Adrenal gland (tissue), 5 donors: ENCODE measurements at regions not wholly inside any gene's neighbourhood (a gene's known extent, or its start where the extent isn't known, plus 50 kb on each side); places are given as distances from the start of the nearest gene placed in this dataset.

Experiments
- POLR2A ChIP-seq, 2 donors: fragments of 450-650 bp; IDR thresholded peaks; one replicate each; pipeline ENCODE4 v1.6.1; 2017; ENCODE audit warnings: antibody characterized with exemption in 2 of 2, mild to moderate bottlenecking in 2 of 2, moderate library complexity in 1 of 2
- TF ChIP-seq, protein P1 (sequence below), 6 experiments: fragments of 450-650 bp in 4 of 6; fragments of 200-600 bp in 2 of 6; sonication (generic) in 1 of 6; IDR thresholded peaks; 1 replicate in 5 of 6; 2 replicates in 1 of 6; pipeline versions ENCODE4 v1.5.1 to v1.8.0; 2016 to 2021; ENCODE audit warnings: antibody characterized with exemption in 6 of 6, mild to moderate bottlenecking in 2 of 6, moderate library complexity in 1 of 6
- donor health status: DM: no; HTN: no; CAD: no.

DNA sequence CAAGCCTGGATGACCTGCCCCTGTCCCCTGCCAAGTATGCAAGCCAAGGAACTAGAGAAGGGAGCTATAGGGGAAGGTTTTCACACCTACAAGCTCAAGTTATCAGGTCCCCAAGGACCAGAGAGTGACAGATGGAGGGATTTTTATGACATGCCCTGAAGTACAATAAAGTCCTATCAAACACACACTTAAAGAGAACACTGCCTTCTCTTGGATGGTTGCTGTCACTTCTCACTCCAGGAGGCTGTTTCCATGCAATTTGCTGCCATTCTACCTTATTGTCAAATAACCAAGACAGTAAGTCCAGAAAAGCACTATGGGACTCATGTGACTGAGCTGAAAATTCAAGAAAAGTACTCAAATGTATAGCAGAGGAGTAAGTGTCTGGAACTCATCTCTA, 76.6 kb upstream of the DDX18 start:
- TF ChIP-seq, protein P1, sequence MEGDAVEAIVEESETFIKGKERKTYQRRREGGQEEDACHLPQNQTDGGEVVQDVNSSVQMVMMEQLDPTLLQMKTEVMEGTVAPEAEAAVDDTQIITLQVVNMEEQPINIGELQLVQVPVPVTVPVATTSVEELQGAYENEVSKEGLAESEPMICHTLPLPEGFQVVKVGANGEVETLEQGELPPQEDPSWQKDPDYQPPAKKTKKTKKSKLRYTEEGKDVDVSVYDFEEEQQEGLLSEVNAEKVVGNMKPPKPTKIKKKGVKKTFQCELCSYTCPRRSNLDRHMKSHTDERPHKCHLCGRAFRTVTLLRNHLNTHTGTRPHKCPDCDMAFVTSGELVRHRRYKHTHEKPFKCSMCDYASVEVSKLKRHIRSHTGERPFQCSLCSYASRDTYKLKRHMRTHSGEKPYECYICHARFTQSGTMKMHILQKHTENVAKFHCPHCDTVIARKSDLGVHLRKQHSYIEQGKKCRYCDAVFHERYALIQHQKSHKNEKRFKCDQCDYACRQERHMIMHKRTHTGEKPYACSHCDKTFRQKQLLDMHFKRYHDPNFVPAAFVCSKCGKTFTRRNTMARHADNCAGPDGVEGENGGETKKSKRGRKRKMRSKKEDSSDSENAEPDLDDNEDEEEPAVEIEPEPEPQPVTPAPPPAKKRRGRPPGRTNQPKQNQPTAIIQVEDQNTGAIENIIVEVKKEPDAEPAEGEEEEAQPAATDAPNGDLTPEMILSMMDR (IDR thresholded peaks at IDR 0.05) = no peak
- no peak for TF ChIP-seq POLR2A (IDR thresholded peaks at IDR 0.05)
